SU-DHL-6 (cell line): ENCODE measurements at regions not wholly inside any gene's neighbourhood (a gene's known extent, or its start where the extent isn't known, plus 50 kb on each side); places are given as distances from the start of the nearest gene placed in this dataset.

Source experiments
- CTCF ChIP-seq: fragments of 200-600 bp; sonication (generic); IDR thresholded peaks from one replicate; pipeline ENCODE4 v1.5.1; 2017; ENCODE audit warnings: antibody characterized with exemption, mild to moderate bottlenecking, low read length, moderate library complexity; ENCODE audit not compliant: insufficient read depth, poor library complexity, severe bottlenecking
- EZH2phosphoT487 ChIP-seq: fragments of 200-600 bp; sonication (generic), shearing (Covaris generic); conservative IDR thresholded peaks from 2 replicates; pipeline ENCODE4 v1.6.1; 2018; ENCODE audit warnings: mild to moderate bottlenecking, antibody characterized with exemption, low read length, moderate library complexity, mixed read lengths

GRCh38 chr2:7930800-7931635, 750.8 kb upstream of the ID2 start:
- TF ChIP-seq CTCF (no peak), EZH2phosphoT487 (no peak)
